ENCODE measurements at regions not wholly inside any gene's neighbourhood (a gene's known extent, or its start where the extent isn't known, plus 50 kb on each side); places are given as distances from the start of the nearest gene placed in this dataset.
"Not testable (repeated sequence)": the region's sequence is repeated elsewhere in the genome, so short reads cannot be mapped to it uniquely, and the experiment has no call there.

DNA sequence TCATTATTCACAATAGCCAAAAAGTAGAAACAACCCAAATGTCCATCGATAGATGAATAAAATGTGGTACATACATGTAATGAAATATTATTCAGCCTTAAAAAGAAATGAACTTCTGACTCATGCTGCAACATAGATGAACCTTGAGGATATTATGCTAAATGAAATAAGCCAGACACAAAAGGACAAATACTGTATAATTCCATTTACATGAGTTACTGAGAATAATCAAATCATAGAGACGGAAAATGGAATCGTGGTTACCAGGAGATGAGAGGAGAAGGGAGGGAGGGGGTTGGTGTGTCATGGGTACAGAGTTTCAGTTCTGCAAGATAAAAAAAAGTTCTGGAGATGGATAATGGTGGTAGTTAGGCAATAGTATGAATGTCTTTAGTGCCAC is 184.1 kb downstream of the PSMG1 start:
- no peak for DNase-seq (ENCODE audit: low spot score)
- TF ChIP-seq, protein P1, sequence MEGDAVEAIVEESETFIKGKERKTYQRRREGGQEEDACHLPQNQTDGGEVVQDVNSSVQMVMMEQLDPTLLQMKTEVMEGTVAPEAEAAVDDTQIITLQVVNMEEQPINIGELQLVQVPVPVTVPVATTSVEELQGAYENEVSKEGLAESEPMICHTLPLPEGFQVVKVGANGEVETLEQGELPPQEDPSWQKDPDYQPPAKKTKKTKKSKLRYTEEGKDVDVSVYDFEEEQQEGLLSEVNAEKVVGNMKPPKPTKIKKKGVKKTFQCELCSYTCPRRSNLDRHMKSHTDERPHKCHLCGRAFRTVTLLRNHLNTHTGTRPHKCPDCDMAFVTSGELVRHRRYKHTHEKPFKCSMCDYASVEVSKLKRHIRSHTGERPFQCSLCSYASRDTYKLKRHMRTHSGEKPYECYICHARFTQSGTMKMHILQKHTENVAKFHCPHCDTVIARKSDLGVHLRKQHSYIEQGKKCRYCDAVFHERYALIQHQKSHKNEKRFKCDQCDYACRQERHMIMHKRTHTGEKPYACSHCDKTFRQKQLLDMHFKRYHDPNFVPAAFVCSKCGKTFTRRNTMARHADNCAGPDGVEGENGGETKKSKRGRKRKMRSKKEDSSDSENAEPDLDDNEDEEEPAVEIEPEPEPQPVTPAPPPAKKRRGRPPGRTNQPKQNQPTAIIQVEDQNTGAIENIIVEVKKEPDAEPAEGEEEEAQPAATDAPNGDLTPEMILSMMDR (IDR thresholded peaks at IDR 0.05; ENCODE audit: extremely low read depth, missing control alignments): no peak

DNA sequence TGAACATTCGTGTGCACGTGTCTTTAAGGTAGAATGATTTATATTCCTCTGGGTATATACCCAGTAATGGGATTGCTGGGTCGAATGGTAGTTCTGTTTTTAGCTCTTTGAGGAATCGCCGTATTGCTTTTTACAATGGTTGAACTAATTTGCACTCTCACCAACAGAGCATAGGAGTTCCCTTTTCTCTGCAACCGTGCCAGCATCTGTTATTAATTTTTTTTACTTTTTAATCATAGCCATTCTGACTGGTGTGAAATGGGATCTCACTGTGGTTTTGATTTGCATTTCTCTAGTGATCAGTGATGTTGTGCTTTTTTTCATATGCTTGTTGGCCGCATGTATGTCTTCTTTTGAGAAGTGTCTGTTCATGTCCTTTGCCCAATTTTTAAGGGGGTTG is 185.0 kb downstream of the PSMG1 start:
- DNase-seq (ENCODE audit: low spot score): not testable (repeated sequence)

DNA sequence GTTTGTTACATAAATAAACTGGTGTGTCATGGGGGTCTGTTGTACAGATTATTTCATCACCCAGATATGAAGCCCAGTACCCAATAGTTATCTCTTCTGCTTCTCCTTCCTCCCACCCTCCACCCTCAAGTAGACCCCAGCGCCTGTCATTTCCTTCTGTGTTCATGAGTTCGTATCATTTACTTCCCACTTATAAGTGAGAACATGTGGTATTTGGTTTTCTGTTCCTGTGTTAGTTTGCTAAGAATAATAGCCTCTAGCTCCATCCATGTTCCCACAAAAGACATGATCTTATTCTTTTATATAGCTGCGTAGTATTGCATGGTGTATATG is 185.4 kb downstream of the PSMG1 start:
- not testable (repeated sequence) for DNase-seq (ENCODE audit: low spot score)

DNA sequence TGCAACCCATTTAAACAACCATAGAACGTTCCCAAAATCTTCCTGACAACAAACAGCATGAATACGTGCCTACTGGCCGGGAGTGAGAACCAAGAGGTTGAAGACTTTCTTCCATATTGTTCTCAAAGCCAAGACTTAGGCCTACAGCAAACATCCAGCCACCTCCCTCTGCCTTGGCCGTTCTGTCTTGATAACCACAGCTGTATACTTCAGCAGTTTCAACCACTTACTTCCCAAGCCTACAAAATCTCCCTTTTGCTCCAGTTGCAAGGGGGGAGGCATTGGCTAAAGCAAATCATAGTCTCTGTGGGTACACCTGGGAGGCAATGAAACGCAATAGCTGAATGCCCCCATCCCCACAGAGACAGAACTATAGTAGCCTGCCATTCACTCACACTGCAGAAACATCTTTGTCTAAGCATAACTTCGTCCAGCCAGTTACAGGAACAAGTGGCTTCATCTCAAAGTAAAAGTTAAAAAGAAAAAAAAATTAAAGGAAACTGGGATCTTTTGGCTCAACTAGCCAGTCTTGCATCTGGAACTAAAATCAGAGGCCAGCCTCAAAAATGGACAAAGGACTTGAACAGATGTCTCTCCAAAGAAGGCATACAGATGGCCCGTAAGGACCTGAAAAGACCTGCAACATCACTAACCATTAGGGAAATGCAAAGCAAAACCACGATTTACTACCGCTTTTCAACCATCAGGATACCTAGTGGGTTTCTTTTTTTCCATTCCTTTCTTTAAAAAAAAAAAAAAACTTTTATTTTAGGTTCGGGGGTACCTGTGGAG is 186.0 kb downstream of the PSMG1 start:
- no peak for DNase-seq (ENCODE audit: low spot score)
- TF ChIP-seq, protein P1 (IDR thresholded peaks at IDR 0.05; ENCODE audit: extremely low read depth, missing control alignments): no peak

DNA sequence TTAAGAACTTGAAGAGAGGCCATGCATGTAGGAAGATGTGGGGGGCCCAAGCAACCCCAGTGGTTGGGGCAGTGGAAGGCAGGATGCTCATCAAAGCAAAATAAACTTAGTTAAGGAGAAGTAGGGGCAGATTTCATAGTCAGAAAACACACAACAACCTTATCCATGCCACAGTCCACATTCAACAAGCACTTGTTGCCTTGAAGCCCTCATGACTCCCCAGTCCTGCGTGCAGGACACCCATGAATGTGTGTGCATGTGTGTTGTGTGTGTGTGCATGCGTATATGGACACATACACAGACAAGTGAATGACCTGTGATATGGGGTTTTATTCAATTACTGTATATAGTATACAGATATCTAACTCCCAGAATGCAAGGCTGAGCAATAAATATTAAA is 186.9 kb downstream of the PSMG1 start:
- DNase-seq (ENCODE audit: low spot score): no peak
- TF ChIP-seq, protein P1 (IDR thresholded peaks at IDR 0.05; ENCODE audit: extremely low read depth, missing control alignments): no peak

DNA sequence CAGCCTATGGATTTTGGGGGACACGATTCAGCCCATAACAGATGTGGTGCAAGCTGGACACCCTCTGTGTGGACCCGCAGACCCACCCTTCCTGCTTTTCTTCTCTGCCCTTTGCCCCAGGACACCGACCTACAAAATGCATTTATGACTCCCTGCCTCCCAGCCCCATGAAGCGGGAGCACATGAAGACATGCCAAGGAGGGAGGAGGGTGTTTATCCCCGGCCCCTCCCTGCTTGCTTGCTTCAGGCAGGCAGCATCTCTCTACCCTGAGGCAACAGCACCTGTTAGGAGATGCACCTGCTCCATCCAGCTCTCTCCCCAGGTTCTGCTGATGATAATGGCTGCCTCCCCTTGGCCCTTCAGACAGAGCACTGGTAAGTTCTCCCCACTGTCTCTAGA is 187.5 kb downstream of the PSMG1 start:
- DNase-seq (ENCODE audit: low spot score): no peak
- TF ChIP-seq, protein P1 (IDR thresholded peaks at IDR 0.05; ENCODE audit: extremely low read depth, missing control alignments): no peak

DNA sequence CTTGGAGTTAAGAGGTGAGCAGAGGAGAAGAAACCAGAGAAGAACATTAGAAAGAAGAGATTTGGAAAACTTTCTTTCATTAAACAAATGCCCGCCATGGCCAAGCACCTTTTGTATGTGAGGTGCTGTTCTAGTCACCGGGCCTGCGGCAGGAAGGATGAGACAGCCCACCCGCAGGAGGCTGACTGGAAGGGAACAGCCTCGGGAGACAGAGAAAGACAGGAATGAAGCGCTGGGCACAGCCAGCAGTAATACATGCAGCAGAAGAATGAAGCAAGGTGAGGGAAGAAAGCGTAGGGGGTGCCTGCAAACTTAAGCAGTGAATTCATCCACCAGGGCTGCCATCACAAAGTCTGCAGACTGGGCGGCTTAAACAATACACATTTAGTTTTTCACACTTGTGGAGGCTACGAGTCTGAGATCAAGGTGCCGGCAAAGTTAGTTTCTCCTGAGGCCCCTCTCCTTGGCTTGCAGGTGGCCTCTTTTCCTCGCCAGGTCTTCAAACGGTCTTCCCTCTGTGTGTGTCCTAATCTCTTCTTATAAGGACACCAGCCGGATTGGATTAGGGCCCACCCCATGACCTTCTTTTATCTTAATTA is 188.1 kb downstream of the PSMG1 start:
- DNase-seq (ENCODE audit: low spot score): no peak
- TF ChIP-seq, protein P1 (IDR thresholded peaks at IDR 0.05; ENCODE audit: extremely low read depth, missing control alignments): no peak

DNA sequence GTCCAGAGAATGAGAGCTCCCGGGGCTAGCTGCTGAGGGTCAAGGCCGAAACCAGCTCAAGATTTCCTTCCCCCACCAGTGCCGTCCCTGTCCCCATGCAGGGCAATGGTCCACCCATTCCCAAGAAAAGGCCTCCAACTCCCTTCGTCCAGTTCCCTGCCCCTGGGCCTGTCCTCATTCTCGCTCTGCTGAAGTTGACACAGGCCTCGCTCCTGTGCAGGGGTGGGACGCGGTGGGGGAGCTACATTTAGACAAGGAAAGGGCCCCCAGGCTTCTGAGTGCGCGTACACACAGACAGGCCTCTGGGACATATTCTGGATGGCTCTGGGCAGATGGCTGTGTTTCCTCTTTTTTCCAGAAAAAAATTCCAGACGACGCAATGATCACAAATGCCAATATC is 188.3 kb downstream of the ETS2 start:
- TF ChIP-seq, protein P1 (IDR thresholded peaks at IDR 0.05; ENCODE audit: extremely low read depth, missing control alignments): no peak
- no peak for DNase-seq (ENCODE audit: low spot score)
